Smooth muscle cell of the brain vasculature (primary cell): ENCODE measurements at regions not wholly inside any gene's neighbourhood (a gene's known extent, or its start where the extent isn't known, plus 50 kb on each side); places are given as distances from the start of the nearest gene placed in this dataset.
"Not testable (repeated sequence)": the region's sequence is repeated elsewhere in the genome, so short reads cannot be mapped to it uniquely, and the experiment has no call there.

ENCODE experiments used
- DNase-seq: peaks from one replicate; pipeline ENCODE4 v3.0.0-alpha.2; 2012; ENCODE audit warnings: low read depth, low spot score

- DNase-seq = peak; percentile 37
Measured at GRCh38 chr6:163745536-163746400, 331.2 kb downstream of the QKI start.

- DNase-seq = no peak
Measured at GRCh38 chr6:163744256-163744925, 329.9 kb downstream of the QKI start.

- no peak for DNase-seq
Measured at GRCh38 chr6:163743796-163744195, 329.3 kb downstream of the QKI start.

- no peak for DNase-seq
Measured at GRCh38 chr6:163741743-163742363, 327.3 kb downstream of the QKI start.

- no peak for DNase-seq
Measured at GRCh38 chr6:163741342-163741741, 326.8 kb downstream of the QKI start.

- no peak for DNase-seq
Measured at GRCh38 chr6:163739966-163740365, 325.4 kb downstream of the QKI start.

GRCh38 chr6:163739408-163739725, 324.8 kb downstream of the QKI start:
- no peak for DNase-seq

GRCh38 chr6:163738725-163739407, 324.3 kb downstream of the QKI start:
- no peak for DNase-seq

GRCh38 chr6:163738304-163738703, 323.8 kb downstream of the QKI start:
- DNase-seq = no peak

GRCh38 chr6:163735076-163735475, 320.6 kb downstream of the QKI start:
- DNase-seq = no peak

- DNase-seq = no peak
Measured at GRCh38 chr6:163733061-163733460, 318.5 kb downstream of the QKI start.

GRCh38 chr6:163732479-163732878, 318.0 kb downstream of the QKI start:
- DNase-seq = no peak

GRCh38 chr6:163732014-163732351, 317.5 kb downstream of the QKI start:
- not testable (repeated sequence) for DNase-seq

GRCh38 chr6:163731215-163732013, 316.9 kb downstream of the QKI start:
- no peak for DNase-seq

GRCh38 chr6:163730246-163731210, 316.0 kb downstream of the QKI start:
- no peak for DNase-seq

GRCh38 chr6:163729127-163729872, 314.8 kb downstream of the QKI start:
- no peak for DNase-seq

- no peak for DNase-seq
Measured at GRCh38 chr6:163728442-163729126, 314.1 kb downstream of the QKI start.

- no peak for DNase-seq
Measured at GRCh38 chr6:163726037-163726695, 311.6 kb downstream of the QKI start.
